B cell (primary cell): ENCODE measurements at regions not wholly inside any gene's neighbourhood (a gene's known extent, or its start where the extent isn't known, plus 50 kb on each side); places are given as distances from the start of the nearest gene placed in this dataset.

Experiments used
- ATAC-seq: fragments of 200-7000 bp; cut with Tn5 transposase; one replicate; pipeline ENCODE4 v1.10.0; 2021; ENCODE audit warnings: low read depth, mild to moderate bottlenecking, moderate number of reproducible peaks, moderate library complexity
- CTCF ChIA-PET: fragments of 350-600 bp; sonication (Branson Sonifier 250); formaldehyde crosslinking; loops from one replicate; lab custom pipeline; 2021; ENCODE audit warnings: antibody characterized with exemption, inconsistent platforms; lab: Charles Lee
- POLR2A ChIA-PET: fragments of 350-600 bp; sonication (Branson Sonifier 250); formaldehyde crosslinking; loops from one replicate; lab custom pipeline; 2021; ENCODE audit warnings: antibody characterized with exemption; lab: Charles Lee
- DNase-seq: peaks from one replicate; pipeline ENCODE4 v3.0.0; 2013
- H2AFZ ChIP-seq: 2 replicates; pipeline ENCODE4 v1.6.1; 2012; ENCODE audit warnings: mild to moderate bottlenecking, low read depth, low read length; ENCODE audit not compliant: insufficient read depth, poor library complexity, severe bottlenecking
- H3K27ac ChIP-seq, 2 donors: 1 replicate in 1 of 2; 2 replicates in 1 of 2; pipeline ENCODE4 v1.5.1; 2012 to 2013; ENCODE audit warnings: low read length in 2 of 2, mild to moderate bottlenecking in 2 of 2, moderate library complexity in 1 of 2
- H3K27me3 ChIP-seq, 4 experiments: fragments of 200-600 bp in 1 of 4; sonication (generic) in 1 of 4; replicated peaks in 1 of 4; 1 replicate in 2 of 4; 2 replicates in 2 of 4; pipeline versions ENCODE4 v1.6.1 to v1.7.0; 2013 to 2016; ENCODE audit warnings: low read length in 3 of 4, mild to moderate bottlenecking in 2 of 4, mixed read lengths in 1 of 4, moderate library complexity in 1 of 4; ENCODE audit not compliant: insufficient read depth in 4 of 4, control insufficient read depth in 3 of 4; ENCODE audit errors: control extremely low read depth in 1 of 4
- H3K36me3 ChIP-seq, 2 experiments: replicated peaks in 1 of 2; 1 replicate in 1 of 2; 2 replicates in 1 of 2; pipeline versions ENCODE4 v1.6.1 to v1.7.1; 2013; ENCODE audit warnings: low read length in 1 of 2; ENCODE audit not compliant: insufficient read depth in 2 of 2, control insufficient read depth in 1 of 2; ENCODE audit errors: control extremely low read depth in 1 of 2, extremely low read depth in 1 of 2
- H3K4me1 ChIP-seq, 2 donors: fragments of 200-600 bp in 1 of 2; sonication (generic) in 1 of 2; 1 replicate in 1 of 2; 2 replicates in 1 of 2; pipeline versions ENCODE4 v1.5.1 to v1.6.1; 2013 to 2017; ENCODE audit warnings: low read length in 2 of 2; ENCODE audit not compliant: control insufficient read depth in 2 of 2, insufficient read depth in 2 of 2
- H3K4me2 ChIP-seq: replicated peaks from 2 replicates; pipeline ENCODE3; 2012; ENCODE audit warnings: mild to moderate bottlenecking, low read depth, low read length; ENCODE audit not compliant: poor library complexity, severe bottlenecking
- H3K4me3 ChIP-seq, 5 experiments: fragments of 200-600 bp in 1 of 5; sonication (generic) in 1 of 5; 1 replicate in 3 of 5; 2 replicates in 2 of 5; pipeline versions ENCODE4 v1.5.1 to v1.7.0; 2011 to 2016; ENCODE audit warnings: low read length in 4 of 5, mild to moderate bottlenecking in 4 of 5, low read depth in 2 of 5, control low read depth in 1 of 5, moderate library complexity in 1 of 5; ENCODE audit not compliant: insufficient read depth in 1 of 5; ENCODE audit errors: control extremely low read depth in 1 of 5, extremely low read depth in 1 of 5
- H3K79me2 ChIP-seq: fragments of 200-600 bp; sonication (generic); one replicate; pipeline ENCODE4 v1.6.0; 2016; ENCODE audit warnings: low read length; ENCODE audit not compliant: control insufficient read depth, insufficient read depth
- H3K9ac ChIP-seq: fragments of 200-600 bp; sonication (generic); 2 replicates; pipeline ENCODE4 v1.6.1; 2017; ENCODE audit warnings: mild to moderate bottlenecking, low read length, moderate library complexity
- H3K9me3 ChIP-seq, 3 donors: one replicate each; pipeline versions ENCODE4 v1.6.1 to v1.7.1; 2013; ENCODE audit warnings: low read length in 2 of 3; ENCODE audit not compliant: control insufficient read depth in 2 of 3, insufficient read depth in 1 of 3; ENCODE audit errors: control extremely low read depth in 1 of 3
- H4K20me1 ChIP-seq: 2 replicates; pipeline ENCODE4 v1.6.0; 2012; ENCODE audit warnings: mild to moderate bottlenecking, low read length; ENCODE audit not compliant: insufficient read depth, control insufficient read depth, poor library complexity, severe bottlenecking
- H3K27ac Mint-ChIP-seq: one replicate; pipeline ENCODE4 v1.8.0; 2021; ENCODE audit warnings: mixed read lengths
- H3K27me3 Mint-ChIP-seq: one replicate; pipeline ENCODE4 v1.8.0; 2021; ENCODE audit warnings: mixed read lengths
- H3K4me1 Mint-ChIP-seq: one replicate; pipeline ENCODE4 v1.8.0; 2021; ENCODE audit warnings: mixed read lengths
- H3K4me3 Mint-ChIP-seq: one replicate; pipeline ENCODE4 v1.8.0; 2021; ENCODE audit warnings: mixed read lengths
- H3K9me3 Mint-ChIP-seq: one replicate; pipeline ENCODE4 v1.8.0; 2022; ENCODE audit warnings: mixed read lengths; ENCODE audit not compliant: insufficient read depth
- CTCF ChIP-seq: fragments of 200-600 bp; IDR thresholded peaks from one replicate; pipeline ENCODE4 v1.8.0; 2022; ENCODE audit warnings: antibody characterized with exemption, mild to moderate bottlenecking
- EZH2 ChIP-seq: IDR thresholded peaks from 2 replicates; pipeline ENCODE4 v1.6.1; 2012; ENCODE audit warnings: borderline replicate concordance, low read depth, mild to moderate bottlenecking, moderate library complexity, low read length; ENCODE audit not compliant: insufficient read depth, poor library complexity, severe bottlenecking
- WGBS: methylation state at CpG from one replicate; pipeline ENCODE4 v1.1.5; 2013; ENCODE audit warnings: missing lambda C conversion rate; ENCODE audit not compliant: insufficient coverage; 5-methylcytosine and 5-hydroxymethylcytosine counted together
- intact Hi-C: fragments of 100-400 bp; cut with micrococcal nuclease; formaldehyde crosslinking; loops from one replicate; pipeline ENCODE4 v1.10.0; 2022

- no CpG with 5 or more reads among the region's 1 CpG for WGBS
- H3K27ac Mint-ChIP-seq = no peak overlapping the region
- H3K9ac ChIP-seq = no peak overlapping the region
- DNase-seq (no peak), ATAC-seq (no peak)
- H3K36me3 ChIP-seq = no peaks in the 10 kb centered on the region
- H3K79me2 ChIP-seq = no peaks in the 10 kb centered on the region
- H3K4me1 Mint-ChIP-seq = no peaks in the 10 kb centered on the region
- H3K27me3 ChIP-seq = no peaks in the 10 kb centered on the region
- ChIA-PET POLR2A (no interaction called here), CTCF (no interaction called here)
- H3K4me1 ChIP-seq = no peaks in the 10 kb centered on the region
- no peaks in the 10 kb centered on the region for H3K9me3 ChIP-seq
- H3K4me3 ChIP-seq = no peak overlapping the region
- H4K20me1 ChIP-seq = no peaks in the 10 kb centered on the region
- no peaks in the 10 kb centered on the region for H3K9me3 Mint-ChIP-seq
- no peak overlapping the region for H3K4me3 Mint-ChIP-seq
- H3K4me2 ChIP-seq = no peak overlapping the region
- no peak for TF ChIP-seq CTCF
- TF ChIP-seq EZH2 = no peak
- H3K27me3 Mint-ChIP-seq = no peaks in the 10 kb centered on the region
- H2AFZ ChIP-seq = no peak overlapping the region
- no peak overlapping the region for H3K27ac ChIP-seq
- intact Hi-C loops = no loop called here
Observed at GRCh38 chr9:115642285-115642684, 511.3 kb upstream of the PAPPA start.

- H3K4me2 ChIP-seq = no peak overlapping the region
- no peak overlapping the region for H3K27ac ChIP-seq
- no peak overlapping the region for H2AFZ ChIP-seq
- H3K9me3 ChIP-seq = no peaks in the 10 kb centered on the region
- H3K36me3 ChIP-seq = no peaks in the 10 kb centered on the region
- Mint-ChIP-seq H3K4me3 (no peak overlapping the region), H3K27me3 (no peaks in the 10 kb centered on the region), H3K4me1 (no peaks in the 10 kb centered on the region), H3K27ac (no peak overlapping the region), H3K9me3 (no peaks in the 10 kb centered on the region)
- no peak for ATAC-seq
- no peak overlapping the region for H3K4me3 ChIP-seq
- no peak overlapping the region for H3K9ac ChIP-seq
- H3K27me3 ChIP-seq = no peaks in the 10 kb centered on the region
- H3K79me2 ChIP-seq = no peaks in the 10 kb centered on the region
- ChIA-PET CTCF (no interaction called here), POLR2A (no interaction called here)
- intact Hi-C loops = no loop called here
- H4K20me1 ChIP-seq = no peaks in the 10 kb centered on the region
- no peak for DNase-seq
- H3K4me1 ChIP-seq = no peaks in the 10 kb centered on the region
- 100% methylated on average over 1 of the region's 4 CpGs for WGBS
- TF ChIP-seq EZH2 (no peak), CTCF (no peak)
Observed at GRCh38 chr9:115643948-115644727, 509.5 kb upstream of the PAPPA start.
